GM18951 (cell line): ENCODE measurements at regions not wholly inside any gene's neighbourhood (a gene's known extent, or its start where the extent isn't known, plus 50 kb on each side); places are given as distances from the start of the nearest gene placed in this dataset.

ENCODE experiments used
- POLR2A ChIP-seq: IDR thresholded peaks from 4 replicates; pipeline ENCODE4 v1.6.1; 2011; ENCODE audit warnings: mild to moderate bottlenecking; ENCODE audit not compliant: insufficient read length, insufficient read depth; ENCODE audit errors: extremely low read depth
- in situ Hi-C: fragments of 300-500 bp; cut with MboI; formaldehyde crosslinking; loops from one replicate; pipeline ENCODE4 v1.12.0; 2022; ENCODE audit warnings: low sequenced_read_pairs, mixed read lengths, inconsistent platforms; ENCODE audit not compliant: unreplicated experiment

DNA sequence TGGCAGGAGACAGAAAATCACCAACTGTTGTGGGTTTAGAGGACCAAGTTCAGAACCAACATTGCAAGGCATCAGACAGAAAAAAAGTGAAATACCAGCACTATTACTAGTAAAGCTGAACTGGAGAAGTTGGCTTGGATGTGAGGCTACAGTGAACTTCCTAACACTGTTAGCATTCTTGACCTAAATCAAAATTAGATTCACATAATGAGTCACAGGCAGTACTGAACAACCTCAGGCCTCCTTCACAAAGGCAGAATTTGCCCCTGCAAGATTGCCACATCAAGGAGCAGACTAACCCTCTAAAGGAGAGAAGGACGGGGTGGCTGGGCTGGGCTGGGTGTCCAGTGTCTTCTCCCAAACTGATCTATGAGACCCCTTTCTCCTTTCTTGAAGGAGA, 539.7 kb downstream of the SNAPC1 start:
- in situ Hi-C loops = no loop called here
- TF ChIP-seq POLR2A = no peak

DNA sequence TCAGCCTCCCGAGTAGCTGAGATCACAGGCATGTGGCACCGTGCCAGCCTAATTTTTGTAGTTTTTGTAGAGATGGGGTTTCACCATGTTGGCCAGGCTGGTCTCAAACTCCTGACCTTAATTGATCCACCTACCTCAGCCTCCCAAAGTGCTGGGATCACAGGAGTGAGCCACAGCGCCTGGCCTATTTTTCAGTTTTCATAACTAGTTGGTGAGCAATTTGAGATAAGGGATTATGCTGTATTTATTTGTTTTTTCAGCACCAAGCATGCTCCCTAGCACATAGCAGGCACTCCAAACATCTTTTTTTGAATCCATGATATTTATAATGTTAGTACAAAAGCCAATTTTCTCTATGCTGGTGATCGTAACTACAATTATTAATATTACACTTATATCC, 541.2 kb downstream of the SNAPC1 start:
- no peak for TF ChIP-seq POLR2A
- in situ Hi-C loops = no loop called here

DNA sequence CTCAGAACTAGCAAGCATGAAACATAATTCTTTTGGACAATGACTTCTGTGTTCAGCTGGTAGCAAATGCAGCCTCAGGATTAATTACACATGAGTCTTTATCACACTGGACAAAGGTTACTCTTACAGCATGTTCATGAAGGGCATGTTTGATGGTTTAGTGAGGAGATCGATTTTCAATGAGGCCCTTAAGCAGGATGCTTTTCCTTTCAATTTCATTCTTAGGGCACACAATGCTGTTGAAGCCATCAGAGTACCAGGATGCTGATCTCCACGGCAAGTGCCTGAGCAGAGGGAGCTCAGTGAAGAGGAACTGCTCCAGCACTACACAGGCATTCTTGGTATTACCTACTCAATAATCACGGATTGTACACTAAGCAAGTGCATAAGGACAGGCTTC, 542.0 kb downstream of the SNAPC1 start:
- no peak for TF ChIP-seq POLR2A
- in situ Hi-C loops = no loop called here

DNA sequence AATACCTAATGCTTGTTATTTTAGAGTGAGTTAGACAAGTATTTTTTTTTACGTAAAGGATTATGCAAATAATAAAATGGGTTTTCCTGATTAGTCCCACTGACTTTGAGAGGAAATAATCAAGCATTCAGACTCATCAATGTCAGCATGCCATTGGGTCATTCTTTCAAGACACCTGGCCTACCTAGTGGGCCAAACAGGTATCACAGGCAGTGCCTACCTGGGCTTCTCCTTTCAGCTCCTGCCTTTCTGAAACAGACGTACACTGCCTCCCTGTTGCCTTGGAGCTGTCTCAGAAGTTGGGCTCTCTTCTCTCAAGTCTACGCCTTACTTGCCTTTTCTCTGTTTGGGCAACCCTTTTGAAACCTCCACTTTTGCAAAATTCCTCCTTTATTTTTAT, 545.6 kb downstream of the SNAPC1 start:
- TF ChIP-seq POLR2A = no peak
- in situ Hi-C loops = no loop called here

DNA sequence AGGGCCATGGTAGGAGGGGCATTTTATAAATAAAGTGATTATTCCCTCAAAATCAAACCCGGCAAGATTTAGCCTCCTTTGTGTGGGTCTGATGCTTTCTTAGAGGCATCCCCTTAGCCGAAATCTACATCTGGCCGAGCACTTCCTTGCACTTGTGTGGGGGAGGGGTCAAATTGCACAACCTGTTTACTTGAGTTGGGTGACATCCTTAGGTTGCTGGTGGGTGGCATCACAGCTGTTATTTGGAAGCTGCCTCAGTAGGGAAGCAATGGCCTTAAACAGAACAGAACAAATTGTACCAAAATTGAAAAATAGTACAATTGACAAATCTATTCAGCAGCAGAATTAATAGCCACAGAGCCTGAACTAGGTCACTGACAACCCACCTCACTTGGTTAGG, 546.1 kb downstream of the SNAPC1 start:
- TF ChIP-seq POLR2A = no peak
- in situ Hi-C loops = no loop called here

DNA sequence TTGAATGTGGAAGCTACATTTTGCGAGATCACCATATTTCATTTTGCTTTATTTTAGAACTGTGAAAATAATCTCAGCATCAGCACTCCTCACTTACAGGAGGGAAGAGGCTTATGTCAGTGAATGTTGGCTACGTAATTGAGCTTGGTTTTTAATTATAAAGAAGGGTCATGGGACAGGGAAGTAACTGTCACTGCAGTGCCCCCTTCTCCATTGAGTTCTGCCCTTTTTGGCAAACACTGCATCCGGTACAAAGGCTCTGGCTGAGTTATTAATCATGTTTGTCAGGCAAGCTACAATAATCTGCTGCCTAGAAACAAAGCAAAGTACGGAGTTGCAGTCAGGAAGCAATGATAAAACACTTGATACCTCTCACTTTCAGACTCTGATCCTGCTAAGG, 546.7 kb downstream of the SNAPC1 start:
- in situ Hi-C loops = no loop called here
- TF ChIP-seq POLR2A = no peak

DNA sequence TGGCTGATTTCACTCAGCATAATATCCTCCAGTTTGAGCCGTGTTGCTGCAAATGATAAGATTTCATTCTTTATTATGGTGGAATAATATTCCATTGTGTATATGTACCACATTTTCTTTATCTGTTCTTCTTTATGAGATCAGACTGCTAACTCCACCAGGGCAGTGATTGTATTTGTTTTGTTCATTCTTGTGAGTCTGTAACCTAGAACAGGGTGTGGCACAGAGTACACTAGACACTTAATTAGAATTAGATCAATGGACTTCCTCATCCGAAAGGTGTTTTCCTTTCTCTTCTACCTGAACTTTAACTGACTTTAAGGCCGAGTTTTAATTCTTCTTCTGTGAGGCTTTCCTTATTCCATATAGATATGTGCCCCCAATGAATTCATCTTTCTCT, 551.0 kb downstream of the SNAPC1 start:
- in situ Hi-C loops = no loop called here
- TF ChIP-seq POLR2A = no peak

DNA sequence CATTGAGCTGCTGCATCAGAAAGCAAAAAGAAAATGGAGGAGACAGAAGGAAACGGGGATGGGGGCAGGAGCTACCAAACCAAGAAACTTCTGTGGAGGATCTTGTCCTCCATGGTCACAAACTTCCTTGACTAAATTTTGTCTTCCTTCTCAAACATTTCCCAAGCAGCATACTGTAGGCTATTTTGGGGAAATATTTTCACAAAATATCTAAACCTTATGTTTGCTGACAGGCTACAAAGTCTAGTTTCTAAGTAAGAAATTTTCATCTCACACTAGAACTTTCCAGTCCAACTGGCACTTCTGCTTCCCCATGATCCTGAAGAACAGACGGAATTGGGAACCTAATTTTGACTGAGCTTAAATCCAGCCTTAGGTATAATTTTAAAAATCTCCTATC, 552.0 kb downstream of the SNAPC1 start:
- in situ Hi-C loops = no loop called here
- no peak for TF ChIP-seq POLR2A

DNA sequence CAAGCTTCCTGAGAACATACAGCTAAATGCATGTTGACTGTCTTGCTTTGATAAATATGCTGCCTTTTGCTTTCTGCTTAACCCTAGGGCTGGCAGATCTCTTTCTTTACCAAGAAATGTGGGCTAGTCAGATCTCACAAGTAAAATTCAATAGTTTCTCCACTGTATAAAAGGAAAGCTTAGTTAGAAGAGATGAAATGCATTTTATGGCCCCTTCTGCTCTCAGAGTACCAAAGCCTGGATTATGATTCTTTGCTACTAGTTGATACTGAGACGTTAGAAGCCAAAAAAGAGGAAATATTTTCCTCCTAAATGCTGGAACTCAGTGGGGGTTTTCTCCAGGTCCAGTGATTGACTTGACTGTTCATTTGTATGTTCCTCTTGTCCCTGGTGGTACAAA, 552.7 kb downstream of the SNAPC1 start:
- TF ChIP-seq POLR2A = no peak
- in situ Hi-C loops = no loop called here

DNA sequence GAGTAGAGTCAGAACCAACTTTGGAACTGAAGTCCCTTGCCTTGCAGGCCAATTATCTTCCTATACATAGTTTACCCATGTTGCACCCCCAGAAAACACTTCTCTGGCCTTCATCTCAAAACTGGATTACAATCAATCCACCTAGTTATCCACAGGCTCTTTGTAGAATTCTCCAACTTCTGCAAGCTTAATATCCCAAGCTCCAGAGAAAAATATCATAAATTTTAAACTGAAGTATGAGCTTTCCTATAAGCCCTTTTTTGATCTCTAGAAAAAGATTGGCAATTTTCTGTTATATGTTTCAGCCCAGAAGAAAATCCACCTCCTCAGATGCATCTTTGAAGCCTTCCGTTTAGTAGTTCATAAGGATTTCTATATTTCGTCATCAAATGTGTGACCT, 553.4 kb downstream of the SNAPC1 start:
- in situ Hi-C loops = no loop called here
- no peak for TF ChIP-seq POLR2A

DNA sequence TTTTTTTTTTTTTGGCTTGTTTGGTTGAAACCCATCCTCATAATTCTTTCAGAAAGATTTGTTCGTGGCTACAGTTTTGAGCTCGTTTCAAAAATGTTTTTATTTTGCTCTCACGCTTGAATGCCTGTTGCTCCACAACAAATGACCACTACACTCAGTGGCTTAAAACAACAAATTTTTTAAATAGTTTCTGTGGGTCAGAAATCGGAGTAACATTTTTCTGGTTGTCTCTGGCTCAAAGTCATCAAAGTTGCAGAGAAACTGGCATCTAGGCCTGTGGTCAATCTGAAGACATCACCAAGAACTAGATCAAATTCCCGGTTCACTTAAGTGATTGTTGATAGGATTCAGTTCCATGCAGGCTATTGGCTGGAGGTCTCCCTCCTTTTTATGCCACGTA, 560.0 kb downstream of the SNAPC1 start:
- in situ Hi-C loops = no loop called here
- no peak for TF ChIP-seq POLR2A

DNA sequence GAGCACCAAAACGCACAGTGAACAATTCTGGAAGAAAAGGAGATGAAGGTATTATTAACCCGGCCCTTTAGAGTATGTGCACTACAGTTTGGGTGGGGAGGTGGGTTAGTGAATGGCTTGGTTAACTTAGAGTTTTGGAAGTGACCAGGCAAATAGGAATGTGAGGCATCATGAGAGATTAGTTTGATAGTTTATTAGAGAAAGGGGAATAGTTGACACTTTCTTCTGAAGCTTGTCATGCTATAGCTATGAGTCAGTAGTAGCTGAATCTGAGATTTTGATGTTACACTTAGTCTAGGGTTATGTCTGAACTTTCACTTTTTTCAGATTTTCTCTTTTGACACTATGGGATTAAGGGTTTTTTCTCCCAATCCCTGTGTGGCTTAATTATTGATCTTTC, 567.2 kb downstream of the SNAPC1 start:
- no peak for TF ChIP-seq POLR2A
- in situ Hi-C loops = no loop called here

DNA sequence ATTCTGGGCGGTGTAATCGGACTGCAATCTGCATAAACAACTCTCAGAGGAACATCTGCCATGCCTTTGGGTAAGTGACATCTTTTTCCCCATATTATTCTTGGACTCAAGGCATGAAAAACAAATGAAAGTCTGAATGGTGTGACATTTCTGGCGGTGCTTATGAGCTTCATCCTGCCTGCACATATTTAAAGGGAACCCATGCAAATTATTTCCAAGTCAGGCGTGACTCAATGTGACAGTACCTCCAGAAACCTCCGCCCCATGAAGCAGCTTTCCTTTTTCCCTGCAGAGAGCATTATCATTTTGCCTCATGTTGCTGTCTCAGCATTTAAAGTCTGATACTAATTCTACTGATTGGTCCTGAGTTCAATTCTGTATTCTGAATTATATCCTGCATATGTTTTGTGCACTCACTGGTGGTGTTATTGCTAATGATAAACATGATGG, 585.4 kb downstream of the SNAPC1 start:
- in situ Hi-C loops = no loop called here

DNA sequence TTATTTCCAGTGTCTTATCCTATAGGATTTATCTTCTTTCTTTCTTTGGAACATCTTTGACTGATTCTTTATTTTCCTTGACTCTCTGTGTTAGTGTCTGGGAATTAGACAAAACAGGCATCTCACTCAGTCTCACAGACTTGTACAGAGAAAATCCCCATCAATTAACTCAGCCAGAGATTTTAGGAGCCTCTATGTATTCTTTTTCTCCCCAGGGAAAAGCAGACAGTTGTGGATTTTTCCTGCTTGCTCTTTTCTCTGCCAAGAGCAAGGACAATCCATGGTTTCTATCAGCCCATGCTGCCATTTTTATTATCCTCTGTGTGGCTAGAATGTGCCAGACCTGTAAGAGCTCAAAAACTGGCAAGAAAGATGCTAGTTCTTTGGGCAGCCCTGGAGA, 595.1 kb downstream of the SNAPC1 start:
- in situ Hi-C loops = no loop called here
- no peak for TF ChIP-seq POLR2A

More for the DNA sequence above, 585.4 kb downstream of the SNAPC1 start:
- TF ChIP-seq POLR2A = no peak

DNA sequence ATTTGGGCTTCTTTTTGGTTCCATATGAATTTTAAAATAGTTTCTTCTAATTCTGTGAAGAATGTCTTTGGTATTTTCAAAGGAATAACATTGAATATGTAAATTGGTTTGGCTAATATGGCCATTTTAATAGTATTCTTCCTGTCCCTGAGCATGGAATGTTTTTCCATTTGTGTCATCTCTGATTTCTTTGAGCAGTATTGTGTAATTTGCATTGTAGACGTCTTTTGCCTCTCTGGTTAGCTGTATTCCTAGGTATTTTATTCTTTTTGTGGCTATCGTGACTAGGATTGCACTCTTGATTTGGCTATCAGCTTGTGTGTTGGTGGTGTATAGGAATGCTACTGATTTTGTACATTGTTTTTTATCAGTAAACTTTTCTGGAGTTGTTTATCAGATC, 601.9 kb downstream of the SNAPC1 start:
- in situ Hi-C loops = no loop called here
- TF ChIP-seq POLR2A = no peak
